ENCODE measurements at regions not wholly inside any gene's neighbourhood (a gene's known extent, or its start where the extent isn't known, plus 50 kb on each side); places are given as distances from the start of the nearest gene placed in this dataset.

- no peak for DNase-seq
These were observed 861.3 kb downstream of the QKI start for GRCh38 chr6:164275773-164276172.

GRCh38 chr6:164274493-164274892, 860.0 kb downstream of the QKI start:
- no peak for DNase-seq

DNA sequence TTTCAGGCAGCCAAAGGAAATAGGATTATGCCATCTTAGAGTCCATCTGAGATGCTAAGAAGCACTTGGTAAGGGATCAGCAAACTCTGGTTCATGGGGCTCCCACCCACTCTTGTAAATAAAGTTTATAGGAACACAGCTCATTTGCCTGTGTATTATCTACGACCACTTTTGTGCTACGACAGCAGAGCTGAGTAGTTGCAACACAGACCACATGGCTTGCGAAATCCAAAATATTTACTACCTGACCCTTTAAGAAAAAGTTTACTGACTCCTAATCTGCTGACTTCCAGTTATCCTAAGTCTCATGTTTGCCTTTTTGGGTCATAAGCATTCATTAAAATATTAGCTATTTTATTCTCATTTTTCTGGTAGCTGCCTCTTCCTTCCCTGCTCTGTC, 859.0 kb downstream of the QKI start:
- DNase-seq = no peak

- DNase-seq = no peak
These were observed 852.3 kb downstream of the QKI start for GRCh38 chr6:164266851-164267250.

- no peak for DNase-seq
These were observed 847.8 kb downstream of the QKI start for GRCh38 chr6:164262348-164262747.

- DNase-seq = no peak
These were observed 843.9 kb downstream of the QKI start for GRCh38 chr6:164258421-164258820.

GRCh38 chr6:164252948-164253347, 838.4 kb downstream of the QKI start:
- DNase-seq = no peak

DNA sequence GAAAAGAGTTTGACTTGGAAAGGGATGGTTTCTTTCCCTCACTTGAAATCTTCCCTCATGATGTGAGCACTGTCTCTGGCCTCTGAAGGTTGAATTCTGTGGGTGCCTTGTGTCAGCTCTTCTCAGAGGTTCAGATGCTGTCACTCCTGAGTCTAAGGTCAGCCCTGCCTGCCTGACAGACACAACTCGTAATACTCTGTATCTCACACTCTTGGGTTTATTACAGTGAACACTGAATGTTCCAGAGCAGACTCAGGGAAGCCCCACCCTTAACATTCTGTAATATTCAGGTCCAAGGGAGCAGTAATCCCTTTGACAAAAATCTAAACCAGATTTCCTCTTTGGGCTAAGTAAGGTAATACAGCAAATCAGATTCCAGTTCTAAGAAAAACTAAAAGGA, 837.8 kb downstream of the QKI start:
- no peak for DNase-seq

- DNase-seq = no peak
These were observed 832.6 kb downstream of the QKI start for GRCh38 chr6:164247106-164247505.

DNA sequence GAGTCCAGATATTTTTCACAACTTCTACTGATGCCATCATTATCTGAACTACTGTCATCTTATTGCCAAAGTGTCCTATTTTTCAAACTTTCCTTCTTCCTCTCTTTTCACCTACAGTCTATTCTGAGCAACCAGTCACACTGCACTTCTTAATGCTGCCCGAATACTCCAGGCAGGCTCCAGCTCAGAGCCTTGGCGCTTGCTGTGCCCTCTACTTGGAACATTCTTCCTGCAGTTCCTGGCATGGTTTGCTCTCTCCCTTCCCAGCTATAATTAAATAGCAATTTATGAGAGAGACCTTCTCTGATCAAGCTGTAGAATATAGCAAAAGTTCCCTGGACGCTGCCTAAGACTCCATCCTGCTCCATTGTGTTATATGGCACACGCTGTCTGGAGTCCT, 831.6 kb downstream of the QKI start:
- DNase-seq = no peak

DNA sequence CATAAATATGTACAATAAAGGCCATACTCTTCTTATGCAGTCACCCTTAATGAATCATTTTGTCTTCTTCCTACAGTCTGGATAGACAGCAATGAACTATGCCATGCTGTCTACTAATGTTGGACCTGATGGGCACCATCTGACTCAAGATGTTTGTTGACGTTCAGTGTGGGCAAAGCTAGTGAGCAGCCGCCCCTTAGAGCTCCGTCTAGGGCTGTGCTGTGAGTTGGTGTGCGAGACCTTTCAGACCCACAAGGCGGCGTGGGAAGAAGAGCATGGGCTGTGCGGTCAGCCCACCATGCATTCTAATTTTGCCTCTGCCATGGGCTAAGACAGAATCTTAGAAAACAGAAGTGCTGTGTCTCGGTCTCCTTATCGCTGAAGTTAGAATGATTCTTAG, 829.4 kb downstream of the QKI start:
- DNase-seq = no peak

- DNase-seq = no peak
These were observed 828.6 kb downstream of the QKI start for GRCh38 chr6:164243012-164243610.

GRCh38 chr6:164230804-164231203, 816.3 kb downstream of the QKI start:
- DNase-seq = no peak

DNA sequence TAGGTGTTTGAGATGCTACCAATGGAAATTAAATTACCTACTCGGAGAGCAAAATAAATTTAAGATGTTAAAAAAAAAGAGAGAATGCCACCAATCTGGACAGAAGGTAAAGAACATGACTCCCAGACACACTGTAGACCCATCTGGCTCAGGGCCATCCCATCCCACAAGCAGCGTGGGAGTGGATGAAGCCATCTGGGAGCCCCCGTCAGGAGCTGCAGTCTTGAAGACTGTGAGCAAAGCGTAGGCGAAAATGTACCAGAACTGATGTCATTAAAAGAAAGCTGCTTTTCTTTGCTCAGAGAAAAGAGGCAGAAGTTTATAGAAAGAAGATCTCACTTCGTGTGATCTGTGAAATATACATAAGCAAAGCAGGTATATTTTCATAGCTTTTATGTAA, 815.7 kb downstream of the QKI start:
- no peak for DNase-seq

DNA sequence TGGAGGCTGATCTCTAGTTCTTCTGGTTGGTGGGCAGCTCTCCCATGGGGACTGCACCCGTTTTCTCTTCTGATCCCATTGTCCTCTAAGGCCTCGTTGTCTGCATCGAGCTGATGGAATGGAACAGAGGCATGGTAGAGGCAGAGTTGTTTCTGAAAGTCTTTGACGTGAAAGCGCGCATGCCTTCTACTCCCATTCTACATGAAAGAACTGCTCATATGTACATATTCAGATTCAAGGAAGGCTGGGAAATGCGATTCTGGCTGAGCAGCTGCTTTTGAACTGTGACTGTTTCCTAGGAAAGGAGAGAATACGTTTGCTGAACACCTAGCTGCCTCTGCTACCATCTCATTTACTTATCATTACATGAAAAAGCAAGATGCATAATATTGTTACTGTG, 815.2 kb downstream of the QKI start:
- no peak for DNase-seq

DNA sequence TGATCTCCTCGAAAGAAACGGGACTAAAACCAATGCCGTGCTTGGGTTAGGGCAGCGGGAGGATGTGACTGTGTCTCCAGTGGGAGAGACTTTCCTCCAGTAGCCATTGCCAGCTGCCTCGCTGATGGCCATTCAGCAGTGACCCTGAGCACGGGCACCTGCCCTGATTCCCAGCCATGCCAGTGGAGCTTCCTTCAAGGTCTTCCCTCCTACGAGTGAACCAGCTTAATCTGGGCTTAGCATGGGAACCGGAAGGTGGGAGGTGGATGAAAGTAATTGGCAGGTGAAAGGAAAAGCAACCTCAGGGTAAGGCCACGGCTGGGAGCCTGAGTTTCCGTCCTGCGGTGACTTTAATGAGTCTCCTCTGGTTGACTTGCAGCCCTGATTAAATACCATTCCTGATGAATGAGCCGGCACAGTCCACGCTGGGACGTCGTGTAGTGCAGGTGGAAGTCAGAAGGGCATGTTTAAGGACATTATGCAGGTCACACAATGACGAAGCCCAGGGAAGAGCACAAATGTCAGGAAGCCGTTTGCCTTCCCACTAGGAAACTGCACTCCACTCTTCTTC, 813.5 kb downstream of the QKI start:
- no peak for DNase-seq

GRCh38 chr6:164216839-164217238, 802.3 kb downstream of the QKI start:
- no peak for DNase-seq

DNA sequence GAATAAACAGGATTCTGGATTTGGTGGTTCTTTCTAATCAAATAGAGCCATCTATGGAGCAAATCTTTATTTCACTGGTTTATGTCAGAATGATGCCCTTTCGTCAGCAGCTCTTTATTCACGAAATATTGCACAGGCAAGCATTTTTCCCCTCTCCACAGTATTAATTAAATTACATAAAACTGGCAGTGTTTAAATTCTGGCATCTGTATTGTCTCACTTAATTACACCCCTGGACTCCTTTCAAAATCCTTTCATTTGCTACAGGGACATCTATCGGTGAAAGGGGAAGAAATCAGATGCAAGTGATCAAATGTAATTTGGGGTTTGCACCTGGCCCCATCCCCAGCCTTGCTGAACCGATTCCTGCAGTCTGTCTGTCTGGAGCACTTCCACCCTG, 801.9 kb downstream of the QKI start:
- no peak for DNase-seq

DNA sequence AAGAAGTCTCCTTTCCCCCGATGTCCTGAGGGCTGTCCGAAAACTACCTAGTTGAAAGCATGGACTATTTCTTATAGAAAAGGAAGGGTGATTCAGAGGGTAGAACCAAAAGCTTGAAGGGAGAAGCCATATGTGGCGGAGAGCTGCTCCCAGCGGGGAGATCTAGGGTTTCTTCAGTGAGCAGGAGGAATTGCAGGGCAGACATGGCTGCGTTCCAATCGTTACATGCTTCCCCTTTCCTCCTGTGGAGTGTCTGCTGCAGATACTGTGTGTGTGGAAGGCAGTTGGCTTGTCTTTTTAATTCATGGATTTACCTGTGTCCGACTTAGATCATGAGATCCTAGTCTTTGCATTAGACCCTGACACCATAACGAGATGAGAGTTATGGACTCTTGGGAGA, 799.5 kb downstream of the QKI start:
- DNase-seq = no peak

GRCh38 chr6:164211254-164211653, 796.7 kb downstream of the QKI start:
- DNase-seq = no peak

GRCh38 chr6:164210783-164211182, 796.3 kb downstream of the QKI start:
- no peak for DNase-seq

- no peak for DNase-seq
These were observed 795.8 kb downstream of the QKI start for GRCh38 chr6:164210323-164210722.

- no peak for DNase-seq
These were observed 793.9 kb downstream of the QKI start for GRCh38 chr6:164208371-164208770.

- no peak for DNase-seq
These were observed 792.4 kb downstream of the QKI start for GRCh38 chr6:164206807-164207423.

DNA sequence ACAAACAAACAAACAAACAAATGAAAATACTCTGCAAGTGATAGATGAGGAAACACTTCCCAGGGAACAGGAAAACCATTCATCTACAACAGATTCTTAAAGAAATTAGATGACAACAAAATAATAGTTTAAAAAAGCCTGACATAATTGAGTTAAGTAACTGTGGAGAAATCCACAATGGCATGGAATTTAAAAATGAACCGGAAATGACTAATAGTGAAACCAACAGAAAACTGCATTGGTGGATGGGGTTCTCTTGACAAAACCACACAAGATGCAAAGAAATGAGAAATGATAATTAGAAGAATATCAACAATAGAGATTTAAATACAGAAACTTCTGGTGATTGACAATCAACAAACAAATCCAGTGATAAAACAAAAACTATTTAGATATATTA, 785.6 kb downstream of the QKI start:
- DNase-seq = no peak
